Smooth muscle cell (in vitro differentiated cells): ENCODE measurements at regions not wholly inside any gene's neighbourhood (a gene's known extent, or its start where the extent isn't known, plus 50 kb on each side); places are given as distances from the start of the nearest gene placed in this dataset.
"Not testable (repeated sequence)": the region's sequence is repeated elsewhere in the genome, so short reads cannot be mapped to it uniquely, and the experiment has no call there.

Source experiments
- DNase-seq: peaks from one replicate; lab custom pipeline; 2025; ENCODE audit not compliant: unreplicated experiment; lab: John Stamatoyannopoulos, UW
- H2AFZ ChIP-seq: fragments of 200-600 bp; sonication (generic); 2 replicates; pipeline ENCODE4 v1.6.0; 2016; ENCODE audit warnings: antibody characterized with exemption, low read depth, mild to moderate bottlenecking
- H3F3A ChIP-seq: fragments of 200-600 bp; sonication (generic); 2 replicates; pipeline ENCODE4 v1.6.0; 2017; ENCODE audit warnings: antibody characterized with exemption, low read depth
- H3K27ac ChIP-seq: fragments of 200-600 bp; sonication (generic); 2 replicates; pipeline ENCODE4 v1.5.1; 2016; ENCODE audit warnings: low read depth, mild to moderate bottlenecking
- H3K27me3 ChIP-seq: fragments of 200-600 bp; sonication (generic); 2 replicates; pipeline ENCODE4 v1.6.1; 2016; ENCODE audit warnings: low read depth, mild to moderate bottlenecking
- H3K36me3 ChIP-seq: fragments of 200-600 bp; sonication (generic); 2 replicates; pipeline ENCODE4 v1.5.1; 2016; ENCODE audit warnings: low read depth
- H3K4me1 ChIP-seq: fragments of 200-600 bp; sonication (generic); 2 replicates; pipeline ENCODE4 v1.5.1; 2016; ENCODE audit warnings: low read depth
- H3K4me2 ChIP-seq: fragments of 200-600 bp; sonication (generic); 2 replicates; pipeline ENCODE4 v1.6.0; 2016; ENCODE audit warnings: mild to moderate bottlenecking
- H3K4me3 ChIP-seq: fragments of 200-600 bp; sonication (generic); 2 replicates; pipeline ENCODE4 v1.5.1; 2016; ENCODE audit warnings: mild to moderate bottlenecking
- H3K79me2 ChIP-seq: fragments of 200-600 bp; sonication (generic); 2 replicates; pipeline ENCODE4 v1.6.0; 2016; ENCODE audit warnings: low read depth, mild to moderate bottlenecking
- H3K9ac ChIP-seq: fragments of 200-600 bp; sonication (generic); 2 replicates; pipeline ENCODE4 v1.6.0; 2016; ENCODE audit warnings: low read depth
- H3K9me3 ChIP-seq: fragments of 200-600 bp; sonication (generic); replicated peaks from 2 replicates; pipeline ENCODE4 v1.5.1; 2016; ENCODE audit warnings: low read depth
- H4K20me1 ChIP-seq: fragments of 200-600 bp; sonication (generic); 2 replicates; pipeline ENCODE4 v1.6.0; 2016; ENCODE audit warnings: low read depth
- WGBS: methylation state at CpG from one replicate; pipeline ENCODE4 v1.1.7; 2016; ENCODE audit warnings: low lambda C conversion rate; 5-methylcytosine and 5-hydroxymethylcytosine counted together
- TF ChIP-seq, protein P1 (sequence below): fragments of 200-600 bp; sonication (generic); IDR thresholded peaks from 2 replicates; pipeline ENCODE4 v1.5.1; 2017; ENCODE audit warnings: borderline replicate concordance, mild to moderate bottlenecking, antibody characterized with exemption; ENCODE audit not compliant: insufficient read depth, poor library complexity, severe bottlenecking

DNA sequence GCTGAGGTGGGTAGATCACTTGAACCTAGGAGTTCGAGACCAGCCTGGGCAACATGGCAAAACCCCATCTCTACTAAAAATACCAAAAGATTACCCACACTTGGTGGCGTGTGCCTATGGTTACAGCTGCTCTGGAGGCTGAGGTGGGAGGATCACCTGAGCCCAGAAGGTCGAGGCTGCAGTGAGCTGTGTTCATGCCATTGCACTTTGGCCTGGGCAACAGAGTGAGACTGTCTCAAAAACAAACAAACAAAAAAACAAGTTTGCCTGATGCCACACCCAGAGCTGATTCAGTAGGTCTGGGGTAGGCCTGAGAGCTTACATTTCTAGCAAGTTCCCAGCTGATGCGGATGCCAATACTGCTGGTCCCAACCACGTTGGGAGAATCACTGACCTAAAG, 60.5 kb upstream of the HSPA9 start:
- no peaks in the 10 kb centered on the region for H3K4me1 ChIP-seq
- H3K4me3 ChIP-seq: no peak overlapping the region
- peak overlapping the region; percentile 82 for H2AFZ ChIP-seq
- H3K79me2 ChIP-seq: no peaks in the 10 kb centered on the region
- TF ChIP-seq, protein P1, sequence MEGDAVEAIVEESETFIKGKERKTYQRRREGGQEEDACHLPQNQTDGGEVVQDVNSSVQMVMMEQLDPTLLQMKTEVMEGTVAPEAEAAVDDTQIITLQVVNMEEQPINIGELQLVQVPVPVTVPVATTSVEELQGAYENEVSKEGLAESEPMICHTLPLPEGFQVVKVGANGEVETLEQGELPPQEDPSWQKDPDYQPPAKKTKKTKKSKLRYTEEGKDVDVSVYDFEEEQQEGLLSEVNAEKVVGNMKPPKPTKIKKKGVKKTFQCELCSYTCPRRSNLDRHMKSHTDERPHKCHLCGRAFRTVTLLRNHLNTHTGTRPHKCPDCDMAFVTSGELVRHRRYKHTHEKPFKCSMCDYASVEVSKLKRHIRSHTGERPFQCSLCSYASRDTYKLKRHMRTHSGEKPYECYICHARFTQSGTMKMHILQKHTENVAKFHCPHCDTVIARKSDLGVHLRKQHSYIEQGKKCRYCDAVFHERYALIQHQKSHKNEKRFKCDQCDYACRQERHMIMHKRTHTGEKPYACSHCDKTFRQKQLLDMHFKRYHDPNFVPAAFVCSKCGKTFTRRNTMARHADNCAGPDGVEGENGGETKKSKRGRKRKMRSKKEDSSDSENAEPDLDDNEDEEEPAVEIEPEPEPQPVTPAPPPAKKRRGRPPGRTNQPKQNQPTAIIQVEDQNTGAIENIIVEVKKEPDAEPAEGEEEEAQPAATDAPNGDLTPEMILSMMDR: no peak
- H3F3A ChIP-seq: peaks cover 5% of the 10 kb centered on the region
- no peaks in the 10 kb centered on the region for H3K36me3 ChIP-seq
- DNase-seq: no peak
- H3K9ac ChIP-seq: no peak overlapping the region
- 87% methylated on average over 5 of the region's 5 CpGs for WGBS
- no peaks in the 10 kb centered on the region for H3K9me3 ChIP-seq
- no peaks in the 10 kb centered on the region for H4K20me1 ChIP-seq
- no peak overlapping the region for H3K4me2 ChIP-seq
- no peak overlapping the region for H3K27ac ChIP-seq
- no peaks in the 10 kb centered on the region for H3K27me3 ChIP-seq

DNA sequence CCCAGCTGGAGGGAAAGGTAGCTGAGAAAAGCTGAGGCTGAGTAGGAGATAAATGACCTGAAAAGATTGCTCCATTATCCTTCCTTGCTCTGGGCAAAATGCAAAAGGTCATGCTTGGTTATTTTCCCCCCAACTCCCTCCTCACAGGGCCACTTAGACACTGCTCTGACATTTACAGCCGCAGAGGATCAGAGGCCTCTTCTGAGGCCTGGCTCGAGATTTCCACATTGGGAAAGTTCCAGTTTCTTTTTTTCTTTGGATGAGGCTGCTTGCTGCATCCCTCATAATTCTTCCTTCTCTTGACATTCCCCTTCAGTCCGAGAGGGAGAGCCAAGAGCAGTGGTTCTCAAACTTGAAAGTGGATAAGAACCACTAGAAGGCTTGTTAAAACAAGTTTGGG, 60.1 kb upstream of the HSPA9 start:
- 6% methylated on average over 3 of the region's 3 CpGs for WGBS
- H3K27ac ChIP-seq: no peak overlapping the region
- H3K9ac ChIP-seq: no peak overlapping the region
- no peaks in the 10 kb centered on the region for H3K36me3 ChIP-seq
- no peak for DNase-seq
- no peaks in the 10 kb centered on the region for H3K9me3 ChIP-seq
- H3K79me2 ChIP-seq: no peaks in the 10 kb centered on the region
- no peak overlapping the region for H3K4me2 ChIP-seq
- H3K4me3 ChIP-seq: no peak overlapping the region
- no peaks in the 10 kb centered on the region for H3K27me3 ChIP-seq
- H2AFZ ChIP-seq: peak overlapping the region; percentile 82
- H4K20me1 ChIP-seq: no peaks in the 10 kb centered on the region
- H3K4me1 ChIP-seq: no peaks in the 10 kb centered on the region
- TF ChIP-seq, protein P1: no peak
- peaks cover 5% of the 10 kb centered on the region for H3F3A ChIP-seq

DNA sequence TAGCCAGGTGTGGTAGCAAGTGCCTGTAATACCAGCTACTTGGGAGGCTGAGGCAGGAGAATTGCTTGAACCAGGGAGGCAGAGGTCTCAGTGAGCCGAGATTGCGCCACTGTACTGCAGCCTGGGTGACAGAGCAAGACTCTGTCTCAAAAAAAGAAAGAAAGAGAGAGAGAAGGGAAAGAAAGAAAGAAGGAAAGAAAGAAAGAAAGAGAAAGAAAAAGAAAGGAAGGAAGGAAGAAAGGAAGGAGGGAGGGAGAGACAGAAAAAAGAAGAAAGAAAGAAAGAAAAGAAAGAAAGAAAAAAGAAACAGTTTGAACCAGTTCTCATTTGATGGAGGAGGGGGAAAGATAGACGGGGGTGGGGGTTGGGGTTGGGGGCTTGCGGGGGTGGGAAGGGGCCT, 59.6 kb upstream of the HSPA9 start:
- not testable (repeated sequence) for H3K9ac ChIP-seq, H3K9me3 ChIP-seq, H3K4me2 ChIP-seq, H3K36me3 ChIP-seq, H3K4me1 ChIP-seq, H4K20me1 ChIP-seq, DNase-seq, H3K4me3 ChIP-seq, H3K79me2 ChIP-seq, H3F3A ChIP-seq, H3K27ac ChIP-seq, H3K27me3 ChIP-seq
- H2AFZ ChIP-seq: peak overlapping the region; percentile 23
- 65% methylated on average over 4 of the region's 4 CpGs for WGBS

DNA sequence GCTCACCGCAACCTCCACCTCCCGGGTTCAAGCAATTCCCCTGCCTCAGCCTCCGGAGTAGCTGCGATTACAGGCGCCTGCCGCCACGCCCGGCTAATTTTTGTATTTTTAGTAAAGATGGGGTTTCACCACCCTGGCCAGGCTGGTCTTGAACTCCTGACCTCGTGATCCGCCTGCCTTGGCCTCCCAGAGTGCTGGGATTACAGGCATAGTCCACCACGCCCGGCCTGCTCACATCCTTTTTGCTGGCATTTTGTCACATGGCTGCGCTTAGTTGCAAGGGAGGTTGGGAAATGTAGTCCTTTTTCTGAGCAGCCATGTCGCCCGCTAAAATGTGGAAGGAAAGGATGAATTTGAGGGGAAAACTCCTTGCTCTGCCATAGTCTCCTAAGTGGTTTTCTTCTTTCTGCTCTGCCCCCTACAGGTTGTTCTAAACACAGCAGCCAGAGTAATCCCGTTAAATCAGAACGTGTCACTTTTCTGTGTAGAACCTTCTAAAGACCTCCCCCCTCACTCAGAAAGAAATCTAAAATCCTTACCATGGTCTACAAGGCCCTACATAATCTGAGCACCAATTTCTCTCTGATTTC, 57.8 kb upstream of the HSPA9 start:
- DNase-seq: no peak
- Histone ChIP-seq H3K36me3 (no peaks in the 10 kb centered on the region), H3K9ac (no peak overlapping the region), H3K79me2 (no peaks in the 10 kb centered on the region), H3K9me3 (no peaks in the 10 kb centered on the region), H3K27me3 (no peaks in the 10 kb centered on the region), H3K4me2 (peak overlapping the region; percentile 27), H2AFZ (peak overlapping the region; percentile 94), H3K4me1 (no peaks in the 10 kb centered on the region), H3K27ac (no peak overlapping the region), H3K4me3 (no peak overlapping the region), H4K20me1 (no peaks in the 10 kb centered on the region), H3F3A (peaks cover 5% of the 10 kb centered on the region)
- 54% methylated on average over 17 of the region's 17 CpGs for WGBS
- TF ChIP-seq, protein P1: peak; percentile 48
